Activated T-cell treated with anti-CD3 and anti-CD28 coated beads, Interleukin-2, amount 50 U/mL, for 4 hours (primary cell): ENCODE measurements at regions not wholly inside any gene's neighbourhood (a gene's known extent, or its start where the extent isn't known, plus 50 kb on each side); places are given as distances from the start of the nearest gene placed in this dataset.

Experiments used
- ATAC-seq, 2 donors: fragments of 200-7000 bp; cut with Tn5 transposase; one replicate each; pipeline ENCODE4 v1.10.0; 2021
- DNase-seq: peaks from one replicate; pipeline ENCODE4 v3.0.0-alpha.2; 2020
- H3K27me3 Mint-ChIP-seq: one replicate; pipeline ENCODE4 v1.8.0; 2021; ENCODE audit warnings: low read depth, mixed read lengths
- H3K36me3 Mint-ChIP-seq: one replicate; pipeline ENCODE4 v1.8.0; 2022; ENCODE audit warnings: mixed read lengths; ENCODE audit not compliant: insufficient read depth
- H3K4me1 Mint-ChIP-seq: one replicate; pipeline ENCODE4 v1.8.0; 2021; ENCODE audit warnings: low read depth, mixed read lengths
- H3K4me3 Mint-ChIP-seq: one replicate; pipeline ENCODE4 v1.8.0; 2021; ENCODE audit warnings: mild to moderate bottlenecking, moderate library complexity, mixed read lengths
- H3K9me3 Mint-ChIP-seq: one replicate; pipeline ENCODE4 v1.8.0; 2021; ENCODE audit warnings: mixed read lengths

GRCh38 chr6:138007014-138007472, 100.2 kb downstream of the PERP start:
- no peaks in the 10 kb centered on the region for H3K9me3 Mint-ChIP-seq
- peaks cover 2% of the 10 kb centered on the region for H3K4me1 Mint-ChIP-seq
- ATAC-seq (no peak), DNase-seq (no peak)
- H3K36me3 Mint-ChIP-seq, result no peaks in the 10 kb centered on the region
- H3K4me3 Mint-ChIP-seq, result no peak overlapping the region
- no peaks in the 10 kb centered on the region for H3K27me3 Mint-ChIP-seq

- Mint-ChIP-seq H3K9me3 (no peaks in the 10 kb centered on the region), H3K4me3 (no peak overlapping the region), H3K4me1 (peaks cover 2% of the 10 kb centered on the region), H3K27me3 (no peaks in the 10 kb centered on the region), H3K36me3 (no peaks in the 10 kb centered on the region)
- DNase-seq, result no peak
- no peak for ATAC-seq
Observed at GRCh38 chr6:138008791-138009190, 98.4 kb downstream of the PERP start.

- Mint-ChIP-seq H3K4me1 (no peaks in the 10 kb centered on the region), H3K9me3 (no peaks in the 10 kb centered on the region), H3K27me3 (no peaks in the 10 kb centered on the region), H3K4me3 (no peak overlapping the region), H3K36me3 (no peaks in the 10 kb centered on the region)
- DNase-seq (no peak), ATAC-seq (no peak)
Observed at GRCh38 chr6:138011413-138011812, 95.8 kb downstream of the PERP start.

GRCh38 chr6:138012682-138013081, 94.5 kb downstream of the PERP start:
- DNase-seq, result no peak

GRCh38 chr6:138013959-138014358, 93.3 kb downstream of the PERP start:
- Mint-ChIP-seq H3K9me3 (no peaks in the 10 kb centered on the region), H3K4me3 (no peak overlapping the region), H3K4me1 (no peaks in the 10 kb centered on the region), H3K36me3 (no peaks in the 10 kb centered on the region), H3K27me3 (no peaks in the 10 kb centered on the region)
- no peak for ATAC-seq
- no peak for DNase-seq

More at GRCh38 chr6:138012682-138013081, 94.5 kb downstream of the PERP start:
- Mint-ChIP-seq H3K4me1 (no peaks in the 10 kb centered on the region), H3K27me3 (no peaks in the 10 kb centered on the region), H3K36me3 (no peaks in the 10 kb centered on the region), H3K4me3 (no peak overlapping the region), H3K9me3 (no peaks in the 10 kb centered on the region)
- ATAC-seq, result no peak

- ATAC-seq (no peak), DNase-seq (no peak)
- Mint-ChIP-seq H3K9me3 (no peaks in the 10 kb centered on the region), H3K4me1 (no peaks in the 10 kb centered on the region), H3K27me3 (peaks cover 2% of the 10 kb centered on the region), H3K4me3 (no peak overlapping the region), H3K36me3 (no peaks in the 10 kb centered on the region)
Observed at GRCh38 chr6:138017166-138017757, 90.0 kb downstream of the PERP start.

GRCh38 chr6:138018297-138018696, 88.9 kb downstream of the PERP start:
- ATAC-seq (no peak), DNase-seq (no peak)
- peaks cover 2% of the 10 kb centered on the region for H3K27me3 Mint-ChIP-seq
- H3K4me3 Mint-ChIP-seq, result no peak overlapping the region
- no peaks in the 10 kb centered on the region for H3K9me3 Mint-ChIP-seq
- no peaks in the 10 kb centered on the region for H3K4me1 Mint-ChIP-seq
- no peaks in the 10 kb centered on the region for H3K36me3 Mint-ChIP-seq

GRCh38 chr6:138025528-138025978, 81.7 kb downstream of the PERP start:
- no peak for ATAC-seq
- Mint-ChIP-seq H3K4me1 (no peaks in the 10 kb centered on the region), H3K36me3 (no peaks in the 10 kb centered on the region), H3K27me3 (peaks cover 13% of the 10 kb centered on the region), H3K4me3 (no peak overlapping the region), H3K9me3 (no peaks in the 10 kb centered on the region)
- no peak for DNase-seq

GRCh38 chr6:138026342-138026741, 80.9 kb downstream of the PERP start:
- no peak for DNase-seq
- no peaks in the 10 kb centered on the region for H3K36me3 Mint-ChIP-seq
- H3K9me3 Mint-ChIP-seq, result no peaks in the 10 kb centered on the region
- H3K27me3 Mint-ChIP-seq, result peaks cover 13% of the 10 kb centered on the region
- no peak for ATAC-seq
- H3K4me3 Mint-ChIP-seq, result no peak overlapping the region
- H3K4me1 Mint-ChIP-seq, result no peaks in the 10 kb centered on the region

- Mint-ChIP-seq H3K4me3 (no peak overlapping the region), H3K27me3 (peaks cover 13% of the 10 kb centered on the region), H3K4me1 (no peaks in the 10 kb centered on the region), H3K36me3 (no peaks in the 10 kb centered on the region), H3K9me3 (no peaks in the 10 kb centered on the region)
- DNase-seq (no peak), ATAC-seq (no peak)
Observed at GRCh38 chr6:138028893-138029292, 78.3 kb downstream of the PERP start.

- H3K36me3 Mint-ChIP-seq, result no peaks in the 10 kb centered on the region
- DNase-seq (no peak), ATAC-seq (no peak)
- H3K9me3 Mint-ChIP-seq, result no peaks in the 10 kb centered on the region
- peaks cover 10% of the 10 kb centered on the region for H3K27me3 Mint-ChIP-seq
- H3K4me1 Mint-ChIP-seq, result no peaks in the 10 kb centered on the region
- H3K4me3 Mint-ChIP-seq, result no peak overlapping the region
Observed at GRCh38 chr6:138030872-138031271, 76.3 kb downstream of the PERP start.

GRCh38 chr6:138031417-138031816, 75.8 kb downstream of the PERP start:
- DNase-seq (no peak), ATAC-seq (no peak)
- no peaks in the 10 kb centered on the region for H3K4me1 Mint-ChIP-seq
- no peaks in the 10 kb centered on the region for H3K9me3 Mint-ChIP-seq
- H3K27me3 Mint-ChIP-seq, result peaks cover 10% of the 10 kb centered on the region
- H3K36me3 Mint-ChIP-seq, result no peaks in the 10 kb centered on the region
- H3K4me3 Mint-ChIP-seq, result no peak overlapping the region

- no peaks in the 10 kb centered on the region for H3K9me3 Mint-ChIP-seq
- no peak for DNase-seq
- peaks cover 10% of the 10 kb centered on the region for H3K27me3 Mint-ChIP-seq
- no peaks in the 10 kb centered on the region for H3K36me3 Mint-ChIP-seq
- no peak overlapping the region for H3K4me3 Mint-ChIP-seq
- ATAC-seq, result no peak
- H3K4me1 Mint-ChIP-seq, result no peaks in the 10 kb centered on the region
Observed at GRCh38 chr6:138031850-138032249, 75.4 kb downstream of the PERP start.

- Mint-ChIP-seq H3K4me3 (no peak overlapping the region), H3K36me3 (no peaks in the 10 kb centered on the region), H3K9me3 (no peaks in the 10 kb centered on the region), H3K27me3 (peaks cover 10% of the 10 kb centered on the region), H3K4me1 (no peaks in the 10 kb centered on the region)
- no peak for ATAC-seq
- DNase-seq, result no peak
Observed at GRCh38 chr6:138032571-138032970, 74.6 kb downstream of the PERP start.

GRCh38 chr6:138034229-138034628, 73.0 kb downstream of the PERP start:
- peaks cover 2% of the 10 kb centered on the region for H3K27me3 Mint-ChIP-seq
- no peaks in the 10 kb centered on the region for H3K4me1 Mint-ChIP-seq
- ATAC-seq (no peak), DNase-seq (no peak)
- no peak overlapping the region for H3K4me3 Mint-ChIP-seq
- H3K36me3 Mint-ChIP-seq, result no peaks in the 10 kb centered on the region
- no peaks in the 10 kb centered on the region for H3K9me3 Mint-ChIP-seq

- Mint-ChIP-seq H3K4me1 (no peaks in the 10 kb centered on the region), H3K27me3 (peaks cover 2% of the 10 kb centered on the region), H3K36me3 (no peaks in the 10 kb centered on the region), H3K9me3 (no peaks in the 10 kb centered on the region), H3K4me3 (no peak overlapping the region)
- ATAC-seq (no peak), DNase-seq (no peak)
Observed at GRCh38 chr6:138035070-138035469, 72.1 kb downstream of the PERP start.
